D721Med (cell line): ENCODE measurements at regions not wholly inside any gene's neighbourhood (a gene's known extent, or its start where the extent isn't known, plus 50 kb on each side); places are given as distances from the start of the nearest gene placed in this dataset.
"Not testable (repeated sequence)": the region's sequence is repeated elsewhere in the genome, so short reads cannot be mapped to it uniquely, and the experiment has no call there.

Experiments
- DNase-seq: peaks from one replicate; pipeline ENCODE4 v3.0.0; 2011; ENCODE audit warnings: low spot score; ENCODE audit not compliant: insufficient read length
- FAIRE-seq: peaks from 2 replicates; lab custom pipeline; 2011; peaks lifted over from hg19 to GRCh38; lab: Jason Lieb, UNC
- TF ChIP-seq, protein P1 (sequence below): IDR thresholded peaks from 2 replicates; pipeline ENCODE4 v1.5.1; 2012; ENCODE audit warnings: mild to moderate bottlenecking, control low read depth; ENCODE audit not compliant: insufficient read depth; ENCODE audit errors: missing control alignments

GRCh38 chr7:69388452-69389137 is 209.7 kb upstream of the AUTS2 start:
- TF ChIP-seq, protein P1, sequence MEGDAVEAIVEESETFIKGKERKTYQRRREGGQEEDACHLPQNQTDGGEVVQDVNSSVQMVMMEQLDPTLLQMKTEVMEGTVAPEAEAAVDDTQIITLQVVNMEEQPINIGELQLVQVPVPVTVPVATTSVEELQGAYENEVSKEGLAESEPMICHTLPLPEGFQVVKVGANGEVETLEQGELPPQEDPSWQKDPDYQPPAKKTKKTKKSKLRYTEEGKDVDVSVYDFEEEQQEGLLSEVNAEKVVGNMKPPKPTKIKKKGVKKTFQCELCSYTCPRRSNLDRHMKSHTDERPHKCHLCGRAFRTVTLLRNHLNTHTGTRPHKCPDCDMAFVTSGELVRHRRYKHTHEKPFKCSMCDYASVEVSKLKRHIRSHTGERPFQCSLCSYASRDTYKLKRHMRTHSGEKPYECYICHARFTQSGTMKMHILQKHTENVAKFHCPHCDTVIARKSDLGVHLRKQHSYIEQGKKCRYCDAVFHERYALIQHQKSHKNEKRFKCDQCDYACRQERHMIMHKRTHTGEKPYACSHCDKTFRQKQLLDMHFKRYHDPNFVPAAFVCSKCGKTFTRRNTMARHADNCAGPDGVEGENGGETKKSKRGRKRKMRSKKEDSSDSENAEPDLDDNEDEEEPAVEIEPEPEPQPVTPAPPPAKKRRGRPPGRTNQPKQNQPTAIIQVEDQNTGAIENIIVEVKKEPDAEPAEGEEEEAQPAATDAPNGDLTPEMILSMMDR, result no peak
- DNase-seq (no peak), FAIRE-seq (no peak)

DNA sequence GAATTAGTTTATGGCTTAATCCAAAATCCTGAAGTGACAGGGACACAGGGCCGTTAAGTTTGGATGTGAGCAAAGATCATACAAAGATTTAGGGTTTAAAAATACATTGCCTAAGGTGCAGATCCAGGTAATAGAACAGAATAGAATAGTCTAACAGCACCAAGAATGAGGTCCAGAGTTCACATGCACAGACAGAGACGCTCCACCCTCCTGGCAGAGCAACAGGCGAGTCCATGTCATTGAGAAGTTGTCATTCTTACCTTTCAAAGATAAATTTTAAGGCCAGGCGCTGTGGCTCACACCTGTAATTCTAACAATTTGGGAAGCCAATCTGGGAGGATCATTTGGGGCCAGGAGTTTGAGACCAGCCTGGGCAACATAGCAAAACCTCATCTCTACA is 209.1 kb upstream of the AUTS2 start:
- DNase-seq (no peak), FAIRE-seq (no peak)
- TF ChIP-seq, protein P1, result no peak

- not testable (repeated sequence) for DNase-seq, FAIRE-seq
Measured at GRCh38 chr7:69393912-69394311, 204.4 kb upstream of the AUTS2 start.

GRCh38 chr7:69395061-69395714 is 203.1 kb upstream of the AUTS2 start:
- TF ChIP-seq, protein P1, result no peak
- no peak for FAIRE-seq
- DNase-seq, result no peak

DNA sequence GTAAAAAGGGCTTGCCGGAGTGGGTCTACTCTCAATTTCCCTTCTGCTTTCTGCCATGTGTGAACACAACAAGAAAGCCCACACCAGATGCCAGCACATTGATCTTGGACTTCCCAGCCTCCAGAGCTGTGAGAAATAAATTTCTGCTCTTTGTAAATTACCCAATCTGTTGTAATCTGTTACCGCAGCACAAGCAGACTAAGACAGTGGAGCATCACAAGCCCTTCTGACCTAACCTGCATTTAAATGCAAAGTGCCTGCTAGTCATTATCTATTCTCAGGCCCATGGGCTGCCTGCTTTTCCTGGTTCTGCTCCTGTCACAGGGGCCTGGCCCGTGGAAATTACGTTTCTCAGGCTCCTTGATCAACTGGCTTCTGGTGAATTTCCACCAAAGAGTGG is 199.3 kb upstream of the AUTS2 start:
- FAIRE-seq, result no peak
- TF ChIP-seq, protein P1, result no peak
- DNase-seq, result no peak

- FAIRE-seq, result no peak
Measured at GRCh38 chr7:69399401-69399800, 198.9 kb upstream of the AUTS2 start.

GRCh38 chr7:69402696-69403095 is 195.6 kb upstream of the AUTS2 start:
- TF ChIP-seq, protein P1, result peak; percentile 19
- FAIRE-seq (no peak), DNase-seq (no peak)

More at GRCh38 chr7:69399401-69399800, 198.9 kb upstream of the AUTS2 start:
- DNase-seq, result no peak
- TF ChIP-seq, protein P1, result no peak
